Left ventricle myocardium inferior (tissue), 1 donor: ENCODE measurements at regions not wholly inside any gene's neighbourhood (a gene's known extent, or its start where the extent isn't known, plus 50 kb on each side); places are given as distances from the start of the nearest gene placed in this dataset.
"Not testable (repeated sequence)": the region's sequence is repeated elsewhere in the genome, so short reads cannot be mapped to it uniquely, and the experiment has no call there.

ENCODE experiments used
- DNase-seq: peaks from one replicate; pipeline ENCODE4 v3.0.0-alpha.2; 2020
- H3K27ac ChIP-seq: fragments of 200-600 bp; replicated peaks from 2 replicates; pipeline ENCODE4 v1.8.0; 2021
- H3K27me3 ChIP-seq: fragments of 200-600 bp; 2 replicates; pipeline ENCODE4 v1.8.0; 2021; ENCODE audit warnings: low read depth
- H3K36me3 ChIP-seq: fragments of 200-600 bp; 2 replicates; pipeline ENCODE4 v1.8.0; 2021
- H3K4me1 ChIP-seq: fragments of 200-600 bp; 2 replicates; pipeline ENCODE4 v1.8.0; 2021
- H3K4me3 ChIP-seq: fragments of 200-600 bp; 2 replicates; pipeline ENCODE4 v1.8.0; 2021; ENCODE audit warnings: mild to moderate bottlenecking, moderate library complexity
- H3K9me3 ChIP-seq: fragments of 200-600 bp; replicated peaks from 2 replicates; pipeline ENCODE4 v1.8.0; 2021
- intact Hi-C: fragments of 100-400 bp; cut with micrococcal nuclease; formaldehyde crosslinking; loops from one replicate; pipeline ENCODE4 v1.11.0; 2022
- TF ChIP-seq, protein P1 (sequence below): fragments of 200-600 bp; IDR thresholded peaks from 2 replicates; pipeline ENCODE4 v1.8.0; 2021; ENCODE audit warnings: antibody characterized with exemption, mild to moderate bottlenecking, borderline replicate concordance
- donor health status: DM: no; HTN: yes; CAD: no; lungs with severe emphysema.

DNA sequence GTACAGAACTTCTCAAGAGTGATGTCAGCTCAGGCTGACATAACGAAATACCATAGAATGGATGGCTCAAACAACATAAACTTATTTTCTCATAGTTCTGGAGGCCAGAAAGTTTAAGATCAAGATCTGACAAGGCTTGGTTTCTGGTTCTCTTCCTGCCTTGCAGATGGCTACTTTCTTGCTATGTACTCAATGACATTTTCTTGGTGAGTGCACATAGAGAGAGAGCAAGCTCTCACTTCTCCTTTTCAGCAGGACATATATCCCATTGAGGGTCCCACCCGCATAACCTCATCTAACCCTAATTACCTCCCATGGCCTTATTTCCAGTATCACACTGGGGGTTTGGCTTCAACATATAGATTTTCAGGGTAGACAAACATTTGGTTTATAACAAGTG lies 1072.1 kb downstream of the PLOD2 start:
- intact Hi-C loops, result no loop called here
- Histone ChIP-seq H3K4me1 (no peaks in the 10 kb centered on the region), H3K4me3 (no peak overlapping the region), H3K9me3 (no peaks in the 10 kb centered on the region), H3K27ac (no peak overlapping the region), H3K36me3 (no peaks in the 10 kb centered on the region), H3K27me3 (no peaks in the 10 kb centered on the region)
- TF ChIP-seq, protein P1, sequence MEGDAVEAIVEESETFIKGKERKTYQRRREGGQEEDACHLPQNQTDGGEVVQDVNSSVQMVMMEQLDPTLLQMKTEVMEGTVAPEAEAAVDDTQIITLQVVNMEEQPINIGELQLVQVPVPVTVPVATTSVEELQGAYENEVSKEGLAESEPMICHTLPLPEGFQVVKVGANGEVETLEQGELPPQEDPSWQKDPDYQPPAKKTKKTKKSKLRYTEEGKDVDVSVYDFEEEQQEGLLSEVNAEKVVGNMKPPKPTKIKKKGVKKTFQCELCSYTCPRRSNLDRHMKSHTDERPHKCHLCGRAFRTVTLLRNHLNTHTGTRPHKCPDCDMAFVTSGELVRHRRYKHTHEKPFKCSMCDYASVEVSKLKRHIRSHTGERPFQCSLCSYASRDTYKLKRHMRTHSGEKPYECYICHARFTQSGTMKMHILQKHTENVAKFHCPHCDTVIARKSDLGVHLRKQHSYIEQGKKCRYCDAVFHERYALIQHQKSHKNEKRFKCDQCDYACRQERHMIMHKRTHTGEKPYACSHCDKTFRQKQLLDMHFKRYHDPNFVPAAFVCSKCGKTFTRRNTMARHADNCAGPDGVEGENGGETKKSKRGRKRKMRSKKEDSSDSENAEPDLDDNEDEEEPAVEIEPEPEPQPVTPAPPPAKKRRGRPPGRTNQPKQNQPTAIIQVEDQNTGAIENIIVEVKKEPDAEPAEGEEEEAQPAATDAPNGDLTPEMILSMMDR, result no peak
- no peak for DNase-seq

GRCh38 chr3:145089337-145089736 lies 1071.6 kb downstream of the PLOD2 start:
- intact Hi-C loops, result no loop called here
- TF ChIP-seq, protein P1, result no peak
- no peak overlapping the region for H3K27ac ChIP-seq

DNA sequence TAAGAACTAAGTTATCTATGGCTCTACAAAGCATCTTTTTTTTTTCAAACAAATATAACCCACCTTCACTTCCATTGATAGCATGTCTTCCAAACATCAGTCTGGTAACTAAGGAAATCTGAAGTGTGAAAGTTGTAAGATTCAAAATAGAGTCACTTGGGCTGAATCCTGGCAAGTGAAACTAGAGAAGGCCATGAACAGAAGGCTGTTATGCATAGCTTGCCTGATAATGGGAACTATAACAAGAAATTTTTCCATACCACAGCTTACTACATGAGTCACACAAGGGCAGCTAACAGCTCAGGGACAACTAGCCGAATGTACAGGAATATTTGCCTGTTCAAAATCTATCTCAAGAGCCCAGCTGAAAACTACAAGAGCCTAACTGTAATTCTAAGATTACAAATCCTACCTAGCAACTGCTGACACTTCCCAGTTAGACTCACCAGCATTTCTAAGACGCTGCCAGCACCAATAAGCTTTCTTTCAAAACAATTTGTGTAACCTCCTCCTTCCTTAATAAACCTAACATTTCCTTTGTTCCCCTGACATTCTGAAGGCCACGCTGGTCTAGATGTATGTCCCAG lies 1066.5 kb downstream of the PLOD2 start:
- no peak overlapping the region for H3K4me3 ChIP-seq
- DNase-seq, result no peak
- no peak overlapping the region for H3K27ac ChIP-seq
- intact Hi-C loops, result no loop called here
- H3K27me3 ChIP-seq, result no peaks in the 10 kb centered on the region
- TF ChIP-seq, protein P1, result no peak
- H3K9me3 ChIP-seq, result no peaks in the 10 kb centered on the region
- H3K36me3 ChIP-seq, result no peaks in the 10 kb centered on the region
- H3K4me1 ChIP-seq, result no peaks in the 10 kb centered on the region

More at GRCh38 chr3:145089337-145089736, 1071.6 kb downstream of the PLOD2 start:
- Histone ChIP-seq H3K4me3 (no peak overlapping the region), H3K27me3 (no peaks in the 10 kb centered on the region), H3K4me1 (no peaks in the 10 kb centered on the region), H3K9me3 (no peaks in the 10 kb centered on the region), H3K36me3 (no peaks in the 10 kb centered on the region)
- DNase-seq, result no peak

GRCh38 chr3:145111141-145111540 lies 1049.8 kb downstream of the PLOD2 start:
- H3K27me3 ChIP-seq, H3K4me3 ChIP-seq, H3K4me1 ChIP-seq, H3K27ac ChIP-seq, DNase-seq, intact Hi-C loops, H3K36me3 ChIP-seq, H3K9me3 ChIP-seq: not testable (repeated sequence)

GRCh38 chr3:145116769-145117168 lies 1044.2 kb downstream of the PLOD2 start:
- Histone ChIP-seq H3K36me3 (no peaks in the 10 kb centered on the region), H3K4me1 (no peaks in the 10 kb centered on the region), H3K4me3 (no peak overlapping the region), H3K9me3 (no peaks in the 10 kb centered on the region), H3K27ac (no peak overlapping the region), H3K27me3 (no peaks in the 10 kb centered on the region)
- DNase-seq, result no peak
- TF ChIP-seq, protein P1, result no peak
- intact Hi-C loops, result no loop called here

DNA sequence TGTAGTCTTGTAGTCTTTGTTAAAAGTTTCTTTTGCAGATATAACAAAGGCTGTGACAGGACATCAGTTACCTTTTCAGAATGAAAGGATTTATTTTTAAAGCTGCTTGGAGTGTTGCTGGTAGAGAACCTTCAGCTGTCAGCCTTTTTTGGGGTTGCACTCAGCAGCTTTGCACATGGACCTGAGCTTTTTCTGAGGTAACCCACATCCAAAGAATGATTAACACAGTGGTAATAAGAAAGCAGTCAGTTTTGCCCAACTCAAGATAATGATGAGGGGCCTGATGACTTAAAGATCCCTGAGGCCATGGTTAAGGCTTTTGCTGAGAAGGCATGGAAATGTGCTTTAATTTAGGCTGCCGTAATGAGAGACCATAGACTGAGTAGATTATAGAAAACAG lies 1042.7 kb downstream of the PLOD2 start:
- DNase-seq, result no peak
- H3K36me3 ChIP-seq, result no peaks in the 10 kb centered on the region
- H3K9me3 ChIP-seq, result peaks cover 2% of the 10 kb centered on the region
- intact Hi-C loops, result no loop called here
- H3K27ac ChIP-seq, result no peak overlapping the region
- no peaks in the 10 kb centered on the region for H3K4me1 ChIP-seq
- TF ChIP-seq, protein P1, result no peak
- no peaks in the 10 kb centered on the region for H3K27me3 ChIP-seq
- no peak overlapping the region for H3K4me3 ChIP-seq
